ENCODE measurements at regions not wholly inside any gene's neighbourhood (a gene's known extent, or its start where the extent isn't known, plus 50 kb on each side); places are given as distances from the start of the nearest gene placed in this dataset.

GRCh38 chr16:86196687-86197391, 297.9 kb downstream of the IRF8 start:
- DNase-seq (ENCODE audit: low spot score), result no peak

GRCh38 chr16:86198206-86199118, 299.5 kb downstream of the IRF8 start:
- no peak for DNase-seq (ENCODE audit: low spot score)

GRCh38 chr16:86199182-86199581, 300.2 kb downstream of the IRF8 start:
- DNase-seq (ENCODE audit: low spot score), result no peak

- no peak for DNase-seq (ENCODE audit: low spot score)
Observed at GRCh38 chr16:86199871-86200695, 301.1 kb downstream of the IRF8 start.

DNA sequence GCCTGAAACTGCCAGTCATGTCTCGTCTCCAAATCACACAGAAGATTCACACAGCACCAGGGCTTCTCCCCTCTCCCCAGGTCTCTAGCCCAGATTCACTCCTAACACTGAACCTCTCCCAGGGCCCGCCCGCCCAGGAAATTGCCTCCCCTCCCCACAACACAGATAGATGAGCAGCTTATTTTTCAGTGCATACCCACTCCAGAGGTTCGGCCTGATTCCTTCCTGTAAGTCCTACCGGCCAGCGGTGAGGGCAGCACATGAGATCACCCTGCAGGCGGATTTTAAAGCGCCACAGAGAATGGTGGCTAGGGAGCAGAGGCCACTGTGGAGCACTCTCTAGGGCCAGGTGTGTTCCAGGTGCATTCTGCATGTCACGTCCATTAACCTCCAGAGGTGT, 301.8 kb downstream of the IRF8 start:
- DNase-seq (ENCODE audit: low spot score), result no peak

GRCh38 chr16:86201746-86202145, 302.8 kb downstream of the IRF8 start:
- DNase-seq (ENCODE audit: low spot score), result no peak

DNA sequence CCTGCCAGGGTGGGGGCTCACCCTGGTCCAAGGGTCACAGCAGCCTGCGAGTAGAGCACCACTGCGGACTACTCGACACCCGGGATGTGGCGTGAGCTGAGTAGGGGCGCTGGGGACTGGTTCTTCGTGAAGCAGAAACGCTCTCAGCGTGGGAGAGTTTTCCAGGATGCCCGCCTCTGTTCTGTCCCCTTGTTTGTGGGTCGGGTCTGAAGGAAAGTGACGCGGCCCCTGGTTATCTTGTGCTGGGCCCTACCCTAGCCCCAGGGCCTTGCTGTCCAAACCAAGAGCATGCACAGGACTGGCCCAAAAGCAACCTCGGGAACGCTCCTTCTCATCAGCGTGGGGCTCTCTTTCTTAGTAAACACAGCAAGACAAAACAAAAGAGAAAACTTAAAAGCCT, 303.3 kb downstream of the IRF8 start:
- DNase-seq (ENCODE audit: low spot score), result no peak

GRCh38 chr16:86202760-86203426, 303.9 kb downstream of the IRF8 start:
- no peak for DNase-seq (ENCODE audit: low spot score)

DNA sequence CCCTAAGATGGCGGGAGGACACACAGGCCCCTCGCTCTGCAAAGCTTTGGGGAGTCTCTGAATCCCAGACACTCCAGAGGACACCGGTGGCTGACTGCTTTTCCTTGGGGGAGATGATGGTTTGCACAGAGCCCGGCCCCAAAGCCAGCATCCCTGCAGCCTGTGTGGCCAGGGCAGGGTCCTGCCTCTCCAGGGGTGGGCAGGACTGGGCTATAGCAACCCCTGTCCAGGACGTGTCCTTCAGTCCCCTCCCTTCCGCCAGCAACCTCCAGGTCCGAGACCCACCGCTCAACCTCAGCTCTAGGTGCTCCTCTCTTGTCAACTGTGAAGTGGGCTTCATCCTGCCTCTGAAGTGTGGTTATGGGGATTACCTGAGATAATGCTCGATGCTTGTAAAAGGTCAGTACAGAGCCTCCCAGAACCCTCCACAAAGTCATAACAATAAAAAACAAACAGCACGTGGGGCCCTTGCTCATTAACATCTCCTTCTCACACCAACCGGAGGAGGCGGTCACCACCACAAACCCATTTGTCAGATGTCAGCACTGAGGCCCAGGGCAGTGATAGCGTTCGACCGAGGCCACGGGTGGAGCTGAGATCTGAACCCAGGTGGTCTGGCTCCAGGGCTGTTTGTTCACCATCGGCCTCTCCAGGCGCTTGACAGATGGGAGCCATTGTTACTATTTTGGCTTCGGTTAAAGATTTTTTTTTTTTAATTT, 304.8 kb downstream of the IRF8 start:
- DNase-seq (ENCODE audit: low spot score), result no peak

DNA sequence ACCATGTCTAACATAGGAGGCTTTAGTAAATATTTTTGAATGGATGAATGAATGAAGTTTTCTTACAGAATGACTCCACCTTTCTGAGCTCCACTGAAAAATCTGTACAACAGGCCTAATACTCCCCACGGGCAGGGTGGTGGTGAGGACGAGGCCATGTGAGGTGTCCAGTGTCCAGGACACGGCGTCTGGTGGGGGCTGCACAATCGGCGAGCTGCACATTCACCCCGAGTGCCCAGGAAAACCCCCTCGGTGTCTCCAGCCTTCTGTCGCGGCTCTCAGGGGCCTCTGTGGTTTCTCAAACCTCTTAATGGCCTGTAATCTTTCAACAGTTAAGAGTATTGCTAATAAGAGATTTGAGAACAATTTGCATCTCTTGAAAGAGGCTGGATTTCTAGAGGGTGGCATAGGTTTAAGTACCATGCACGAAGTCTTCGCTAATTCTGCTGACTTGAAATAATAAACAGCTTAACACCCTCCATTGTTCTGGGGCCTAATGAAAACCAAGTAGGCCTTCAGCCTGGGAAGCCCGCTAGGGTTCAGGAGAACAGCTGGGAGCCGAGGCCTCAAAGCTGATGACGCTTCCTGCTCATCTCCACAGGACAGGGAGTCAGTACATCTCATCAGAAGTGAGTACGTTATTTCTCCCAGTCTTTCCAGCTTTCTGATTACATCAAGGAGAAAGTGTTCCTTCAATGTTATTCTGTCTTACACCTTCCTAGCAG, 304.6 kb upstream of the FOXF1 start:
- no peak for DNase-seq (ENCODE audit: low spot score)

- no peak for DNase-seq (ENCODE audit: low spot score)
Observed at GRCh38 chr16:86207350-86207749, 303.0 kb upstream of the FOXF1 start.

- no peak for DNase-seq (ENCODE audit: low spot score)
Observed at GRCh38 chr16:86209202-86209601, 301.1 kb upstream of the FOXF1 start.

GRCh38 chr16:86210403-86211193, 299.7 kb upstream of the FOXF1 start:
- DNase-seq (ENCODE audit: low spot score), result no peak

DNA sequence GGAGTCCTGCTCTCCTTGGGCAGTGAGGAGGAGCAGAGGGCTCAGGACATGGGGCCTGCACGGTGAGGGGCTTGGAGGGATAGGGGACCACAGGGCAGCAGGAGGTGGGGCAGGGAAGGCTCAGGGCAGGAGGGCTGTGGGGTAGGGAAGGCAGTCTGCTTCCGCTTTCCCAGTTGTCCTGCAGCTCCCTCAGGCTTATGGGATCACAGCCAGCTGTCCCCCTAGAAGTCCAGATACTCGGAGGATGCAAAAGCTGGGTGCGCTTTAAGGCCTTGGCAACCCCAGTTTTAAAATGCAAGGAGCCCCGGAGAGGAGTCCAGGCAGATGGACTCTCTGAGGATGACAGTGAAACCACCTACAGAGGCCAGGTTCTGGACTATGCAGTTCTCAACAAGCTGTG, 299.1 kb upstream of the FOXF1 start:
- DNase-seq (ENCODE audit: low spot score), result no peak

DNA sequence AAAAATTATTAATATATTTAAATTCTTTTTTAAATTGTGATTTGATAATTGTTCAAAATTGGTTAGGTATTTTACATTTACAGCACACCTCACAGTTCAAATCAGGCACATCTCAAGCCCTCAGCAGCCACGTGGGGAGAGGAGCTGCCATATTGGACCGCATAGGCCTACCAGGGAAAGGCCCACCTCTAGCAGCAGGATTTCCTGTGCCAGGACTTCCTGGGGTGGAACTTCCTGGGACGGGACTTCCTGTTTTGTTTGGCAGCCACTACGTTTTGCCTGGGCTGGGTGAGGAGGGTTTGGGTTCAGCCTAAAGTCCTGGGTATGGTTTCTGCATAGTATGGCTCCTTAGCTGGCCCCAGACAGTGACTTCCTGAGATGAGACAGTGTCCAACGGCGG, 298.5 kb upstream of the FOXF1 start:
- peak; percentile 51 for DNase-seq (ENCODE audit: low spot score)

GRCh38 chr16:86212706-86213436, 297.5 kb upstream of the FOXF1 start:
- no peak for DNase-seq (ENCODE audit: low spot score)

DNA sequence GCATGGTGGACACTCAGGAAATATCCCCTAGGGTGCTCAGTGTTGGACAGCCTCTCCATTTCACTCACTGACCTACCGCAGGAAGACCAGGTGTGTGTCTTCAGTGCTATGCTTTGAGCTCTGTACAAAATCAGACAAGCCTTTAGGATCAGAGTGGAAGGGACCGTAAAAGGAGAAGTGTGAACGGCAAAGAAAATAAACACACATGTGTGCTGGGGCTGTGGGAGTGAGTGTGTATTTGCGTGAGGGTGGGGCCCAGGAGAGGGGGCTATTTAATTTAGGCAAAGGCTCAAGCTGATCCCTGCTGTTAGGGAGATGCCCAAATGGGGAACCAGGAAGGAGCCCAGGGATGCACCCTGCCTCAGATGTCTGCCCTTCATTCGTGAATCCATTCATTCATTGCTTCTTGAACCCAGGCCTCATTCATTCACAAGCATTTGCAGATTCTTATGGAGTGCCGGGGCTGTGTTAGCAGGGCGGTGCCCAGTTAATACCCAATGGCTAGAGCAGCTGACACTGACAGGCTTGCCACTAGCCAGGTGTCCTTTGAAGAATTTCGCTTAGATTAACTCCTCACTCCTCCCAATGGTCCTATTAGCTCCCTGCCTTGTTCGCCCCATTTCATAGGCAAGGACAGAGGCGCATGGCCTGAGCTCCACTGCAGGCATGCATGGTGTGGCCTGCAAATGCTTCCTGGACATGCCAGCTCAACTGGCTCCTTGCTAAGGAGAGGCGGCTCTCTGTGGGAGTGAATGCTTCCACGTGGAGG, 296.7 kb upstream of the FOXF1 start:
- DNase-seq (ENCODE audit: low spot score), result no peak
